Activated T-cell treated with anti-CD3 and anti-CD28 coated beads, Interleukin-2, amount 50 U/mL, for 72 hours (primary cell): ENCODE measurements at regions not wholly inside any gene's neighbourhood (a gene's known extent, or its start where the extent isn't known, plus 50 kb on each side); places are given as distances from the start of the nearest gene placed in this dataset.

Experiments used
- ATAC-seq, 2 donors: fragments of 150-1000 bp; cut with Tn5 transposase; replicated peaks in 1 of 2; 2 replicates each; pipeline ENCODE4 v1.10.0; 2021; ENCODE audit warnings: moderate library complexity in 2 of 2, mild to moderate bottlenecking in 1 of 2
- DNase-seq, 2 donors: peaks; one replicate each; pipeline ENCODE4 v3.0.0; 2021 to 2022; ENCODE audit warnings: mixed read lengths in 1 of 2
- H3K27ac Mint-ChIP-seq: one replicate; pipeline ENCODE4 v1.8.0; 2022; ENCODE audit warnings: mild to moderate bottlenecking, moderate library complexity, mixed read lengths
- H3K27me3 Mint-ChIP-seq: one replicate; pipeline ENCODE4 v1.8.0; 2022; ENCODE audit warnings: low read depth, mixed read lengths
- H3K36me3 Mint-ChIP-seq, 2 donors: one replicate each; pipeline ENCODE4 v1.8.0; 2022; ENCODE audit warnings: mixed read lengths in 2 of 2, mild to moderate bottlenecking in 1 of 2; ENCODE audit not compliant: insufficient read depth in 2 of 2
- H3K4me1 Mint-ChIP-seq: one replicate; pipeline ENCODE4 v1.8.0; 2022; ENCODE audit warnings: low read depth, mixed read lengths
- H3K4me3 Mint-ChIP-seq, 2 donors: one replicate each; pipeline ENCODE4 v1.8.0; 2022; ENCODE audit warnings: mild to moderate bottlenecking in 2 of 2, mixed read lengths in 2 of 2, moderate library complexity in 2 of 2
- H3K9me3 Mint-ChIP-seq, 2 donors: one replicate each; pipeline ENCODE4 v1.8.0; 2022; ENCODE audit warnings: mixed read lengths in 2 of 2

GRCh38 chr11:71335371-71335770 is 83.0 kb upstream of the SHANK2 start:
- ATAC-seq (no peak), DNase-seq (no peak)
- Mint-ChIP-seq H3K27ac (no peak overlapping the region), H3K9me3 (peaks cover 2 to 4% of the 10 kb centered on the region in 2 donors), H3K4me3 (no peak overlapping the region), H3K27me3 (peaks cover 9% of the 10 kb centered on the region), H3K36me3 (peaks cover 0 to 3% of the 10 kb centered on the region in 2 donors), H3K4me1 (no peaks in the 10 kb centered on the region)

GRCh38 chr11:71334191-71334590 is 81.8 kb upstream of the SHANK2 start:
- no peak for DNase-seq
- H3K36me3 Mint-ChIP-seq, result peaks cover 0 to 3% of the 10 kb centered on the region in 2 donors
- H3K27ac Mint-ChIP-seq, result no peak overlapping the region
- no peaks in the 10 kb centered on the region for H3K4me1 Mint-ChIP-seq
- peaks cover 6% of the 10 kb centered on the region for H3K27me3 Mint-ChIP-seq
- no peak for ATAC-seq
- H3K9me3 Mint-ChIP-seq, result peaks cover 2 to 4% of the 10 kb centered on the region in 2 donors
- H3K4me3 Mint-ChIP-seq, result no peak overlapping the region

GRCh38 chr11:71333473-71333872 is 81.1 kb upstream of the SHANK2 start:
- no peak for DNase-seq
- H3K27ac Mint-ChIP-seq, result no peak overlapping the region
- peaks cover 3% of the 10 kb centered on the region for H3K27me3 Mint-ChIP-seq
- no peaks in the 10 kb centered on the region for H3K4me1 Mint-ChIP-seq
- peaks cover 2 to 4% of the 10 kb centered on the region in 2 donors for H3K9me3 Mint-ChIP-seq
- peaks cover 0 to 3% of the 10 kb centered on the region in 2 donors for H3K36me3 Mint-ChIP-seq
- no peak overlapping the region for H3K4me3 Mint-ChIP-seq
- no peak for ATAC-seq

- Mint-ChIP-seq H3K4me1 (no peaks in the 10 kb centered on the region), H3K27ac (no peak overlapping the region), H3K27me3 (no peaks in the 10 kb centered on the region), H3K36me3 (peaks cover 0 to 3% of the 10 kb centered on the region in 2 donors), H3K4me3 (no peak overlapping the region), H3K9me3 (peaks cover 2 to 4% of the 10 kb centered on the region in 2 donors)
- DNase-seq (no peak), ATAC-seq (no peak)
These were observed 80.1 kb upstream of the SHANK2 start for GRCh38 chr11:71332447-71332846.

- DNase-seq (no peak), ATAC-seq (no peak)
- Mint-ChIP-seq H3K9me3 (peaks cover 2 to 4% of the 10 kb centered on the region in 2 donors), H3K27ac (no peak overlapping the region), H3K36me3 (peaks cover 0 to 3% of the 10 kb centered on the region in 2 donors), H3K4me1 (no peaks in the 10 kb centered on the region), H3K27me3 (no peaks in the 10 kb centered on the region), H3K4me3 (no peak overlapping the region)
These were observed 79.7 kb upstream of the SHANK2 start for GRCh38 chr11:71332046-71332445.

GRCh38 chr11:71331631-71332030 is 79.3 kb upstream of the SHANK2 start:
- peaks cover 0 to 3% of the 10 kb centered on the region in 2 donors for H3K36me3 Mint-ChIP-seq
- peaks cover 2 to 4% of the 10 kb centered on the region in 2 donors for H3K9me3 Mint-ChIP-seq
- H3K27me3 Mint-ChIP-seq, result no peaks in the 10 kb centered on the region

GRCh38 chr11:71330996-71331395 is 78.6 kb upstream of the SHANK2 start:
- H3K4me3 Mint-ChIP-seq, result no peak overlapping the region
- no peak for ATAC-seq

More at GRCh38 chr11:71331631-71332030, 79.3 kb upstream of the SHANK2 start:
- no peaks in the 10 kb centered on the region for H3K4me1 Mint-ChIP-seq
- ATAC-seq (no peak), DNase-seq (no peak)
- H3K4me3 Mint-ChIP-seq, result no peak overlapping the region
- H3K27ac Mint-ChIP-seq, result no peak overlapping the region

GRCh38 chr11:71330349-71330748 is 78.0 kb upstream of the SHANK2 start:
- Mint-ChIP-seq H3K27me3 (no peaks in the 10 kb centered on the region), H3K9me3 (peaks cover 2 to 4% of the 10 kb centered on the region in 2 donors), H3K4me1 (no peaks in the 10 kb centered on the region), H3K36me3 (peaks cover 0 to 3% of the 10 kb centered on the region in 2 donors), H3K27ac (no peak overlapping the region), H3K4me3 (no peak overlapping the region)
- no peak for ATAC-seq
- DNase-seq, result no peak

More at GRCh38 chr11:71330996-71331395, 78.6 kb upstream of the SHANK2 start:
- Mint-ChIP-seq H3K9me3 (peaks cover 2 to 4% of the 10 kb centered on the region in 2 donors), H3K27ac (no peak overlapping the region), H3K4me1 (no peaks in the 10 kb centered on the region), H3K36me3 (peaks cover 0 to 3% of the 10 kb centered on the region in 2 donors), H3K27me3 (no peaks in the 10 kb centered on the region)
- DNase-seq, result no peak

- Mint-ChIP-seq H3K9me3 (peaks cover 2 to 4% of the 10 kb centered on the region in 2 donors), H3K36me3 (peaks cover 0 to 3% of the 10 kb centered on the region in 2 donors), H3K27me3 (no peaks in the 10 kb centered on the region), H3K27ac (no peak overlapping the region), H3K4me1 (no peaks in the 10 kb centered on the region), H3K4me3 (no peak overlapping the region)
- ATAC-seq (no peak), DNase-seq (no peak)
These were observed 77.4 kb upstream of the SHANK2 start for GRCh38 chr11:71329786-71330185.

GRCh38 chr11:71329165-71329510 is 76.8 kb upstream of the SHANK2 start:
- no peaks in the 10 kb centered on the region for H3K4me1 Mint-ChIP-seq
- no peak overlapping the region for H3K27ac Mint-ChIP-seq
- ATAC-seq (no peak), DNase-seq (no peak)
- no peak overlapping the region for H3K4me3 Mint-ChIP-seq
- H3K27me3 Mint-ChIP-seq, result no peaks in the 10 kb centered on the region
- peaks cover 0 to 3% of the 10 kb centered on the region in 2 donors for H3K36me3 Mint-ChIP-seq
- H3K9me3 Mint-ChIP-seq, result peaks cover 2 to 4% of the 10 kb centered on the region in 2 donors

GRCh38 chr11:71327156-71328085 is 75.0 kb upstream of the SHANK2 start:
- peaks cover 0 to 2% of the 10 kb centered on the region in 2 donors for H3K9me3 Mint-ChIP-seq
- no peaks in the 10 kb centered on the region for H3K4me1 Mint-ChIP-seq
- H3K36me3 Mint-ChIP-seq, result no peaks in the 10 kb centered on the region
- ATAC-seq, result no peak
- DNase-seq, result no peak
- no peaks in the 10 kb centered on the region for H3K27me3 Mint-ChIP-seq
- no peak overlapping the region for H3K4me3 Mint-ChIP-seq
- no peak overlapping the region for H3K27ac Mint-ChIP-seq

GRCh38 chr11:71326328-71326940 is 74.1 kb upstream of the SHANK2 start:
- Mint-ChIP-seq H3K27ac (no peak overlapping the region), H3K4me3 (no peak overlapping the region), H3K4me1 (no peaks in the 10 kb centered on the region), H3K9me3 (no peaks in the 10 kb centered on the region), H3K27me3 (no peaks in the 10 kb centered on the region), H3K36me3 (no peaks in the 10 kb centered on the region)
- DNase-seq, result no peak
- no peak for ATAC-seq
